GM12892 (cell line): ENCODE measurements at regions not wholly inside any gene's neighbourhood (a gene's known extent, or its start where the extent isn't known, plus 50 kb on each side); places are given as distances from the start of the nearest gene placed in this dataset.

Source experiments
- DNase-seq: peaks from one replicate; pipeline ENCODE4 v3.0.0; 2011; ENCODE audit not compliant: insufficient read length
- FAIRE-seq: peaks from 2 replicates; lab custom pipeline; 2011; peaks lifted over from hg19 to GRCh38; lab: Jason Lieb, UNC
- POLR2A ChIP-seq: IDR thresholded peaks from 2 replicates; pipeline ENCODE4 v1.6.1; 2011; ENCODE audit warnings: low read depth, low read length, control low read depth
- POLR2AphosphoS5 ChIP-seq: IDR thresholded peaks from 2 replicates; pipeline ENCODE4 v1.6.1; 2011; ENCODE audit warnings: low read depth, low read length, control low read depth
- TAF1 ChIP-seq: IDR thresholded peaks from 2 replicates; pipeline ENCODE4 v1.6.1; 2011; ENCODE audit warnings: low read depth, mild to moderate bottlenecking, control low read depth, low read length, borderline replicate concordance

DNA sequence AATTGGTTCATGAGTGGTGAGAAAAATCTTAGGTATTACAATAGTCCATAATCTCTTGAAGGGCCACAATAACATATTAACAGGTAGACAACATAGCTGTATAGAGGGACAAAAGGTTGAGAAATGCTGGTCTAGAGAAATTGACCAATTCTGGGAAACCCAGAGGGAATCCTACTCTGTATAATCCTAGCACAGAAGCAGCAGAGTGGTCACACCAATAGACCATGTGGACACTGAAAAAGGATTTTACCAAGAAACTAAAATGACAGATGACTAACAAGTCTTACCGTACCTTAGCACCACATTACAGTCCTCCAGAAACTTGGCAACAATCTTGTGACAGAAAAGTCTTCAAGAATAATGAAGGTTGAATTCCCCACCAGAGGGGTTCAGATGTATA is 169.1 kb upstream of the PCDH18 start:
- no peak for TF ChIP-seq TAF1
- no peak for TF ChIP-seq POLR2A
- TF ChIP-seq POLR2AphosphoS5 = no peak
- DNase-seq (no peak), FAIRE-seq (no peak)

DNA sequence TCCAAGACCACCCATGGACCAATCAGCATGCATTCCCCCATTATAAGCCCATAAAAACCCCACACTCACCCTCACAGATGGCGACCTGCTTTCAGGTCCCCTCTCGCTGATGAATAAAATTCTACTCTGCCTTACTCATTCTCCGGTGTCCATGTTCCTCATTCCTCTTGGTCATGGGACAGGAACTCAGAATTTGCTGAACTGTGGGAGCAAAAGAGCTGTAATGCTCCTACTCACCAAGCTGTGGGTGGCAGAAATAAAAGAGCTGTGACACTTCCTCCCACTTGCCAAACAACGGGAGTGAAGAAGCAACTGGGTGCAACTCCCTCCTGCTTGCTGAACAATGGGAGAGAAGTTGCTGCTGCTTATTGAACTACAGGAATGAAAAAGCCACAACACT is 168.5 kb upstream of the PCDH18 start:
- TF ChIP-seq POLR2AphosphoS5 (no peak), TAF1 (no peak), POLR2A (no peak)
- DNase-seq (no peak), FAIRE-seq (no peak)

DNA sequence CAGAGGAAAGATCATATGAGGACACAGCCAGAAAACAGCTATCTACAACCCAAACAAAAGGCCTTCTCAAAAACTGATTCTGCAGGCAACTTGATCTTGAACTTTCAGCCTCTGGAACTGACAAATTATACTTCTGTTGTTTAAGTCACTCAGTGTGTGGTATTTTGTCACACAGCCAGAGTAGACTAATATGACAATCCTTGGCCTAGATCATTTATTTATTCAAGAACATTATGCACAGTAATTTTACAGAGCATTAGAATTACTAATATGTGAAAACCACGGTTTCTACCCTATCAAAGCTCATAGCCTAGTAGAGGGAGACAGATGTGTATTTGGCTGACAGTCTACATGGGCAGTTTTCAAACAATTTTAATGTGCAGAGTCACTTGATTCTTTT is 167.8 kb upstream of the PCDH18 start:
- FAIRE-seq (no peak), DNase-seq (no peak)
- TF ChIP-seq TAF1 (no peak), POLR2A (no peak), POLR2AphosphoS5 (no peak)

DNA sequence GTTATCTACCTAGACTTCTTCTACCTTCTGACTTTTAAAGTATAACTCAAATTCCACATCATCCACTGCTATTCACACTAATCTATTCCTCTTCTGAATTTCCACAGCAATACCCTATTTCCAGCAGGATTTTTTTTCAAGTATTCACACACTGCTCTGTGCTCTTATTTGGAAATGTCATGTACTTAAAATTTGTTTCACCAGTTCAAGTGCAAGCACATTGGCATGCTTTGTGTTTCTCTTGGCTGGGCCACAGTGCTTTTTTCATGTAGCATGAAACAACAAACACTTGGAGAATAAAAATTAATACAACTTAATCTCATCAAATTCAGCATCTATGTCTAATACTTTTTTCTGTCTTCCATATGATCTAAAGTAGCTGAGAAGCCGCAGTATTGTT is 161.8 kb upstream of the PCDH18 start:
- FAIRE-seq (no peak), DNase-seq (no peak)
- TF ChIP-seq POLR2A (no peak), POLR2AphosphoS5 (no peak), TAF1 (no peak)

DNA sequence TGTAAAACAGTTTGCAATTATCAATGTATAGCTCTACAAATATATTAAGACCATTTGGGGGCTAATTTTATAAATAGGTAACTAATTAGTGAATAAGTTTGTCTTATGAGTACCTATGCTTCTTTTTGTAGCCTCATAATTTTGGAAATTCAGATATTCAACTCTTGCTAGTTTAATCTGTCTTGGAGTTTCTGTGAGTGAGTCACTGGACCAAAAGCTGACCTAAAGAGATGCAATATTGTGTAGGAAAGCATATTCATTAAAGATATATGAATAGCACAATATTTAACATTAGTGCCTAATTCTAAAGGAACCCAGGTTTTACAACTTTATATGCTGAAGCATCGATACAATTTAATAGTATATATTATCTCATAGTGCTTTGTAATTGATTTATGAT is 161.3 kb upstream of the PCDH18 start:
- DNase-seq = no peak
- no peak for FAIRE-seq
- no peak for TF ChIP-seq POLR2A
- no peak for TF ChIP-seq POLR2AphosphoS5
- TF ChIP-seq TAF1 = no peak

DNA sequence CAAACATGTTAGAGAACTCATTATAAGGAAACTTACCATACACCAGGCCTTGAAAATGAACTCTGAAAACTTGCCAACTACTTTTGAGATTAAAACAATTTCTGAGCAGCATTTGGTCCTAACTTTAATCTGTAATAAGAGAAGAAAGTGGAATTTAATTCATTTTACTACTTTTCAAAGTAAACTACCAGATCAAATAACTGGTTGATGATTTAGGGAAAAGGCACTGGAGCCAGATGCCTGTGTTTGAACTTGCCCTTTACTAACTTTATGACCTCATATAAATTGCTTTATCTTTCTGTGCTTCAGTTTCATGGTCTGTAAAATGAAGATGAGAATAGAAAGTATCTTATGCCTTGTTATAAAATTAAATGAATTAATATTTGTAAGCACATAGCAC is 159.9 kb upstream of the PCDH18 start:
- no peak for TF ChIP-seq TAF1
- TF ChIP-seq POLR2A = no peak
- TF ChIP-seq POLR2AphosphoS5 = no peak
- FAIRE-seq = no peak
- no peak for DNase-seq

DNA sequence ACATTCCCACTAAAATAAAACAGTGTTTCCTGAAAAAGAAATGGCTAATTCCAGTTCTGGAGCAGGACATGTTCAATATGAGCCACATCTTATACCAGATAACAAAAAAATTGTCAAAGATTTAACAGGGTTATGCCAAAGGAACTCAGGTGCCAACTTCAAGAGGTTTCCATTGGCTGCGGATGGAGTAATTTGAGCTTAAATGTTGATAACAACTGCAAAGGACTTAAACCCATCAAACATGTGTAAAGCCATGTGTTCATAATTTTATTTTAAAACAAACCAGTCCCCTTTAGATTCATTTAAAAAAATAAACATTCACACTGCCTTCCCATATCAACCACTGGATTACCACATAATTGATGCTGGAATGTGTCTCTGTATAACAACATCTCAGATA is 156.4 kb upstream of the PCDH18 start:
- DNase-seq (no peak), FAIRE-seq (no peak)
- TF ChIP-seq TAF1 (no peak), POLR2AphosphoS5 (no peak), POLR2A (no peak)

DNA sequence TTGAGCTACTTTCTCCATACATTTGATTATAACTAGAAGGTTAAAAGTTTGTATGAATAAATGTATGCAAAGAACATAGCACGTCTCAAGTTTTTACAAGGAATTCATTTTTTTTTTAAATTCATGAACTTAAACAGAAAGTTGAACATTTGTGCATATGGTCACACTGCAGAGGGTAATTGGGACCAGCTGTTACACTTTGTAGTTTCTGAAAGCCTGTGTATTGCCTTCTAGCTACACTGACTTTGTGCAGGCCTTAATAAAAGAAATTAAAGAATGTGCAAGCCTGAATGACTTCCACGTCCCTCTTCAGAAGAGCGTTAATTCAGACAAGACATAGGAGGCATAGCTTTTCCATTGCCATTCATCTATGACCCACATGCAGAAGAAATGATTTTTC is 153.1 kb upstream of the PCDH18 start:
- DNase-seq = no peak
- TF ChIP-seq TAF1 = no peak
- no peak for TF ChIP-seq POLR2A
- TF ChIP-seq POLR2AphosphoS5 = no peak
- FAIRE-seq = no peak

DNA sequence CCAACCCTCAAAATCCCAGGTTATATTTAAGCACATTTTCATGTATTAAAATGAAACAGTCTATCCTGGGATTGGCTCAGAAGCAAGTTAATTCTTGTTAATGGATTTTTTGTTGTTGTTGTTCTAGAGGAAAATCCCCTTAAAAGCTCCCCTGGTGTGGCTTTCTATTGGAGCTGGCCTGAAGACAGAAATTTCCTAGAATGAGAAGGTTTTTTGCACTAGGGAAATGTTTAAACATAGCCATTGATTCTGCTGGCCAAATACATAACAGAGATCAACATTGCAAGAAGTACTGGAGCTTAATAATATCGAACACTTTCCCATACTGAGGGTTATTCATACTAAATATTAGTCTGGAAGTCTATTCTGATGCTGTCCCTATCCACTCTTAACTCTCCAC is 148.8 kb upstream of the PCDH18 start:
- DNase-seq = no peak
- TF ChIP-seq POLR2A = no peak
- TF ChIP-seq POLR2AphosphoS5 = no peak
- TF ChIP-seq TAF1 = no peak
- FAIRE-seq = no peak

DNA sequence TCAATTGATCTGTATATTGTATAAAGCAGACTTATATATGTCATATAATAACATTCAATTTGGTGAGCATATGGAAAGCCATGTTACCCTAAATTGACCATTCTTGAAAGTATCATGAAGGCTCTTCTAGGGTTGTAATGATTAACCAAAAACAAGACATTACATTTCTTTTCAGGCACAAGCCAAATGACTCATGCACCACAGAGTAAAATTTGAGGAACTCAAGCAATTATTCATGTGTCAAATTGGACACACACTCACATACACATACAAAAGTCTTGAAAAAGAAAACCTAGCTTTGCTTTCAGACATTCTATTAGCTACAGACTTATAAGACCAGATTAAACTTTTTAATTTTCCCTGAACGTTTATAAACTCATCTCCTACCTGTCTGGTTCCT is 146.5 kb upstream of the PCDH18 start:
- no peak for FAIRE-seq

DNA sequence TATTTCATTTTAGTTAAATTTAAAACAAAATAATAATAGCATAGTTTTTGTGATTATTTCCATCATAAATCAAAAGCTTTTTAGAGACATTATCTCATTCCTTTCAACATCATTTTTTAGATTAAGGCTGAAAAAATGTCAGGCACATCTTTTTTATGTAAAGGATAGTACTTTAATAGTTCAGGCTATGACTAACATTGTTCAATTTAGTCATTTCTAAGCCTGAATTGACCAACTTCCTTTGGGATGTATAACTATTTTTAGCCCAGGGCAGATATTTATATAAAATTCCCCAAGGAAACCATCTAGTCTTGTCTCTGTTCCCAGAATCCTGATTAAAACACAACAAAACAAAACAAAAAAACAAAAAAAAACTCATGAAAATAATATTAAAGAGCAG is 145.6 kb upstream of the PCDH18 start:
- FAIRE-seq (no peak), DNase-seq (no peak)
- TF ChIP-seq POLR2A = no peak

More for the DNA sequence above, 146.5 kb upstream of the PCDH18 start:
- no peak for DNase-seq
- no peak for TF ChIP-seq POLR2AphosphoS5
- TF ChIP-seq TAF1 = no peak
- no peak for TF ChIP-seq POLR2A

DNA sequence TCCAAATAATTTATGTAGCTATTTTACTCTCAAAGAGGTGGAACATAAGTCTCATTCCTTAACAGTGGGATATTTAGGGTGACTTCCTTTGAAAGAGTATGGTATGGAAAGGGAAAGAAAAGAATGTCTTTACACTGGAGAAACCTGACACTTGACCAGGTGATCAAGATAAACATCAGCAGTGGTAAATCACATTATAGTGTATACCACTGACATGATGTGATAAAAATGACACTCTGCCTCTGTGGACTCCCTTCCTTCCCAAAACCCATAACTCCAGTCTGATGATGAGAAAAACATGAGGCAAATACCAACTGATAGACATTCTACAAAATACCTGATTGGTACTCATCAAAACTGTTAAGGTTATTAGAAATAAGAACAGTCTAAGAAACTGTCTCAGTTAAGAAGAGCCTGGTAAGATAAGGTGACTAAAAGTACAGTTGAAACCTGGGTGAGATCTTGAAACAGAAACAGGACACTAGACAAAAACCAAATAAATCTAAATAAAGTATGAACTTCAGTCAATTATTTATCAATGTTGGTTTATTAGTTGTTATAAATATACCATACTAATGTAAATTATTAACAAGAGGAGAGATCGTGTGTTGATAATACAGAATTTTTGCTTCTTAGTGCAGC is 144.2 kb upstream of the PCDH18 start:
- FAIRE-seq (no peak), DNase-seq (no peak)
- TF ChIP-seq POLR2A = no peak
- TF ChIP-seq POLR2AphosphoS5 = no peak
- no peak for TF ChIP-seq TAF1

DNA sequence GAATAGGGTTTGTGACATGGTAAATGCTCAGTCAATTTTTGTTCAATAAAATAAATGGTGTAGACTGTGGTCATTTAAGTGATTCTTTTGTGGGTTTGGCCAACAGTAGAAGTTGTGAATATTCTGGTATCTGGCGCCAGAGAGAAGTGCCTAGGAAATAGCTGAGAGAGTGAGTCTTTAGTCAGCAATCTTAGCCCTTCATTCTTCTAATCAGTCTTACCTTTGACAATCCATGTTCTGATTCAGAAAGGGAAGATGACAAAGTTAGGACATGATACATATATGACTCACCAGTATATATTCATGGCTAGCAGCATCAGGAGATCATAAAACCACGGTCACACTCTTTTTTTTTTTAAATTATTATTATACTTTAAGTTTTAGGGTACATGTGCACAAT is 141.8 kb upstream of the PCDH18 start:
- DNase-seq (no peak), FAIRE-seq (no peak)
- TF ChIP-seq POLR2AphosphoS5 (no peak), POLR2A (no peak), TAF1 (no peak)
